GM19035 (cell line): ENCODE measurements at regions not wholly inside any gene's neighbourhood (a gene's known extent, or its start where the extent isn't known, plus 50 kb on each side); places are given as distances from the start of the nearest gene placed in this dataset.

Source experiments
- ATAC-seq: cut with Tn5 transposase; IDR thresholded peaks from one replicate; pipeline ENCODE4 v1.9.1; 2021; ENCODE audit not compliant: unreplicated experiment

GRCh38 chr15:39061952-39062464 lies 497.4 kb upstream of the RASGRP1 start:
- ATAC-seq, result no peak

DNA sequence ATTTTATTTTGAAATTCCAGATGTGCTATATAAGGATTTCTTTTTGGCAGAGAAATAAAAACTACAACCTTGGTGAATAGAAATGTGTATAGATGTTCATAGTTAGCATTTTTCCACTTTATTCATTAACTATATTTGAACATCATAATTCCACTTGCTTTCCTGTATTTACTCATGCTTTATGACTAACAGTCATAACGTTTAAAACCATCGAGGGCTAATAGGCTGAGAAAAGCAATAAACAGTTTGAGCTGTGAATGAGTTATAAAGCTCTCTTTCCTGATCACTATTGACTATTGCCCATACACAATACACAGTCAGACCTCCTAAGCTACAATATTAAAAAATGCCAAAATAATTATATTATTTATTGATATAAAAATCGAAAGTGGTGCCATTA lies 502.1 kb upstream of the RASGRP1 start:
- ATAC-seq, result no peak

DNA sequence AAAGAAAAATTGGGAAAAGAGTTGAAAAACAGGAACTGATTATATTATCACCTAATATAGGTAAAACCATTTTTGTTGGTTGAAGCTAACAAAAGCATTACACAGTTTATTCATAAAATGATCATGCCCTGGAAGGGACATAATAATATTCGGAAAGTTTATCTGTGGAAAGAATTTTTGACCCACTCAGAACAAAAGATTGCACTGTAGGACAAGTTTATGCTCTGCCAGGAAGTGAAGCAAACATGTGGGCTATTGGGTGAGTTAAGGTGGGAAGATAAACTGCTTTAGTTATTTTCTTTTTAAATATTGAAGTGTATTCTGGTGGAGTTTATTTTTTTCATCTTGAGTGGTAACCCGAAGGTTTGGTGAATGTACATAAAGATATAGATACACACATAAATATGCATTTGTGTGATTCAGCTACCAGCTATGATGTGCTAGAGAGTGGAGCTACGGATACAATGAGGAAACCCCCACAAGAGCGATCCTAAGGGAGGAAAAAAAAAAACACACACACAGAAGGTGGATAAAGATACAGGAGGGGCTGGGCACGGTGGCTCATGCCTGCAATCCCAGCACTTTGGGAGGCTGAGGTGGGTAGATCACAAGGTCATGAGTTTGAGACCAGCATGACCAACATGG lies 506.4 kb upstream of the THBS1 start:
- ATAC-seq, result no peak

DNA sequence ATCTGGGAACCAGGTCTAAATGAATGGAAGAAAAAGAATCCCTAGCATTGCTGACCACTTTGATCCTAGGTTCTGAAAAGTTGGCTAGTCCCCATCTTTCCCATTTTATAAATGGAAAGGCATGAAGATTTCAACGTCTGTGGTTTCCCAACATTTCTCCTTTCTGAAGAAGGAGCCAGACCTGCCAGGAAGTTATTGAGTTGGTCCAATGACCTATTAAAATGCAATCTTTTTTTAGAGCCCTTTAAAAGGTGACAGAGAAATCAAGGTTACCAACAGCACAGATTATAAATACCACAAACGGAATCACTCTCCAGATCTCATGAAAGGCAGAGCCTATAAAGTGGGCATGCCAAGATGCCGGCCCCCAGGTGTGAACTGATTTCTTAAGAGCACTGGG lies 505.6 kb upstream of the THBS1 start:
- ATAC-seq, result no peak

GRCh38 chr15:39075756-39076341 lies 505.0 kb upstream of the THBS1 start:
- no peak for ATAC-seq

DNA sequence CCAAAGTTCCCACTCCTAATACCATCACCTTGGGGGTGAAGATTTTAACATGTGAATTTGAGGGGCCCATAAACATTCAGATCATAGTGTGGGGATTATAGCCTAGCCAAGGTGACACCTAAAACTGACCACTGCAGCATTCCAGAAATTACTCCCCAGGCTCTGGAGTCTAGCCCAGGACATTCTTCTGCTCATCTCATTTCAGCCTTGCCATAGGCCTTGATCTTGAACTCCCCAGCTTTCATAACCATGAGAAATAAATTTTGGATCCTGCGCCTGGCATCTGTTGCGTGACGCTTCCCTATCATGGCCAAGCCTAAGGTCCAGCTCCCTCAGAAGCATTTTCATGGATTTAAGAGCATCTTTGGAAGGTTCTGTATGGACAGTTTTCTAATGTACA lies 502.9 kb upstream of the THBS1 start:
- no peak for ATAC-seq

GRCh38 chr15:39079296-39079847 lies 501.5 kb upstream of the THBS1 start:
- ATAC-seq, result no peak

DNA sequence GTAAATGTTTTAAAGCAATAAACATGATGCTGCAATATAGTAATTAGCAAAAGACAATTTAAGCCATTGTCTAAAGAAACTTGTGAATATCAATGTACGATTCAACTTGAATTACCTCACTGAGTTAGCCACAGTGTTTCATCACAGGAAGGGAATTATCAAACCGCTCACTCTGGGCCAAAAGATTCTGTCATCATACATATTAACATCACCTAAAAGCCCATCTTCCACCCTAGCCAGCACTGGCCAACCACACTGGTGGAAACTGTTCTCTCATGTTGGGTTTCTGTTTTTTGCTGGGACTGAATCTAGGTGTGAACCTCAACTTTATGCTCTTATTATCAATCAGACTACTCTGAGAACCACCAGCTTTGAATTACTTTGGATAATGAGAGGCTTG lies 497.7 kb upstream of the THBS1 start:
- no peak for ATAC-seq

DNA sequence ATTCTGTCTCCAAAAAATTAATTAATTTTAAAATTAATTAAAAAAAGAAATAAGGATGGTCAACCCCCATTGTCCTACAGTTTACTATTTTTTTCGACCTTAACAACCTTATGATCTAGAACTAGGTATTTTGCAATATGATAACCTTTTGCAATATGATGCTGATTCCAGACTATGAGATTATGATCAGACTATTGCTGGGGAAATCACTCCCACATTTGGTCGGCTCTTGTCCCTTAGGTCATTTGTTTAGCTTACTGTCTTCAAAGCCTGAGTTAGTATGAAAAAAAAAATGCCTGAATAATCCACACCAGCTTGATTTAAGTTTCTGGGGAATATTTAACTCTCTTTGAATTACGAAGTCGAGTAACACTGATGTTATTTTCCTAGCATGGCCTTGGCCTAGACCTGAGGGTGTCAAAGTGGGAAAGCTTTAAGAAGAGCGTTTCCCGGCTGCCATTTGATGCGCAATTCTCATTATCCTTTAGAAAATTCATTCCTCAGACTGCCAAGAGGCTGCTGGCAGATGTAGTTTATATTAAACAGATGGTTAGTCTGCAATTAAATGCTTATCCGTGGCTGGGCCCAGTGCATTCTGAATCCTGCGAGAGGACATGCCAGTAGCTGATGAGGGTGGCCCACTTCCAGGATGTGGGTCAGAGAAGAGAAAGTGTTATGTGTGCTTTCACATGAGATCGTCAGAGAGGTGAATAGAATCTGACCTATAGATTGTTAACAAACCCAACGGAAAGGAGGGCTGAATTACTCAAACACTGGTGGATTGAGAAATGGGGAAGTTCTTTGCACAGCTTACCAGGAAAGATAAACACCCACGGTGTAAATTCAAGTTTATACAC lies 496.0 kb upstream of the THBS1 start:
- no peak for ATAC-seq

DNA sequence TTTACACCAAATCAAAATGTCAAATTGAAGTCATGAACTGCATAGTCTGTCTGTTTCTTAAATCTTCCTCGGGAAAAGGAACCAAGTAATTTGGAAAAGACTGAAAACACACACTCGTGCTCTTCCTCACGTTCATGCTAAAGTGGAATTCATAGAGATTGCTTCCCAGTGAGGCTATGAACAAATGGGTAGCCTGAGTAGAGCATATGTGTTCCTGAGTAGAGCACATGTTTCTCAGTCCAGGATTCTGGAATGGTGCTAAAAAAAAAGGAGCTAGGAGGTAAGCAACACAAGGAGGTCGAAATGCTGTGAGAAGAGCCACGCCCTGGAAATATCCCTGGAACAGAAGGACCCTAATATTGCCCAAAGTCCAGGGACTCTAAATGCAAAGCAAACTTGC lies 494.2 kb upstream of the THBS1 start:
- ATAC-seq, result no peak

DNA sequence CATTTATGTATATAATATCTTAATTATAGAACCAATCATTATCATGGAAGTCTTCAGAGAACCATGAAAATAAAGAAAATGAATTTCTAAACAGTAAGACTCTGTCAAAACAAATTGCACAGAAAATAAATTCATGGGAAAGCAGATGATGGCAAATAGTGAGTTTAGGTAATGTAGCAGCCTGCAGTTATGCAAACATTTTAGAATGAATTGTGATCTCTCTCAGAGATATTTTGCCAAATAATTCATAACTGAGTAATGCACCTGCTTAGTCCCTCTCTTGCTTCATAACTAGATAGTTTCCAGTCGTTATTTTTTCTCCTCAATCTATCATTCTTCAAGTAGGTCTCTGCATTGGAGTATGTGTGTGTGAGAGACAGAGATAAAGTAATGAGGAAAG lies 492.7 kb upstream of the THBS1 start:
- ATAC-seq, result no peak

GRCh38 chr15:39092354-39092753 lies 488.5 kb upstream of the THBS1 start:
- ATAC-seq, result no peak

GRCh38 chr15:39092761-39093160 lies 488.1 kb upstream of the THBS1 start:
- no peak for ATAC-seq

GRCh38 chr15:39094116-39094515 lies 486.8 kb upstream of the THBS1 start:
- ATAC-seq, result no peak

GRCh38 chr15:39095218-39095879 lies 485.5 kb upstream of the THBS1 start:
- no peak for ATAC-seq

- ATAC-seq, result no peak
These were observed 484.2 kb upstream of the THBS1 start for GRCh38 chr15:39096608-39097205.

- no peak for ATAC-seq
These were observed 481.4 kb upstream of the THBS1 start for GRCh38 chr15:39099524-39099923.

- no peak for ATAC-seq
These were observed 480.7 kb upstream of the THBS1 start for GRCh38 chr15:39100106-39100660.

GRCh38 chr15:39102431-39102830 lies 478.4 kb upstream of the THBS1 start:
- ATAC-seq, result no peak

GRCh38 chr15:39106950-39107349 lies 473.9 kb upstream of the THBS1 start:
- ATAC-seq, result no peak
